Astrocyte (in vitro differentiated cells and primary cell): ENCODE measurements at regions not wholly inside any gene's neighbourhood (a gene's known extent, or its start where the extent isn't known, plus 50 kb on each side); places are given as distances from the start of the nearest gene placed in this dataset.

ENCODE experiments used
- DNase-seq: peaks from one replicate; pipeline ENCODE4 v3.0.0-alpha.2; 2010; ENCODE audit warnings: low read depth
- FAIRE-seq: peaks from 2 replicates; lab custom pipeline; 2011; peaks lifted over from hg19 to GRCh38; lab: Jason Lieb, UNC
- H2AFZ ChIP-seq: 2 replicates; pipeline ENCODE4 v1.6.0; 2012; ENCODE audit warnings: low read depth, low read length, inconsistent platforms
- H3K27ac ChIP-seq: 2 replicates; pipeline ENCODE4 v1.5.1; 2011; ENCODE audit warnings: low read depth, low read length, inconsistent platforms
- H3K27me3 ChIP-seq: 2 replicates; pipeline ENCODE4 v1.6.0; 2011; ENCODE audit warnings: low read length, inconsistent platforms; ENCODE audit not compliant: insufficient read depth
- H3K36me3 ChIP-seq: 2 replicates; pipeline ENCODE4 v1.5.1; 2011; ENCODE audit warnings: low read length, inconsistent platforms; ENCODE audit not compliant: insufficient read depth
- H3K4me1 ChIP-seq: 2 replicates; pipeline ENCODE4 v1.5.1; 2011; ENCODE audit warnings: low read length, inconsistent platforms; ENCODE audit not compliant: insufficient read depth
- H3K4me2 ChIP-seq: 2 replicates; pipeline ENCODE4 v1.6.0; 2012; ENCODE audit warnings: low read length, inconsistent platforms
- H3K4me3 ChIP-seq: 2 replicates; pipeline ENCODE4 v1.5.1; 2011; ENCODE audit warnings: low read depth, mild to moderate bottlenecking, low read length, inconsistent platforms; ENCODE audit not compliant: insufficient read depth
- H3K79me2 ChIP-seq: 2 replicates; pipeline ENCODE4 v1.6.0; 2012; ENCODE audit warnings: mild to moderate bottlenecking, low read length, inconsistent platforms; ENCODE audit not compliant: insufficient read depth
- H3K9ac ChIP-seq: 2 replicates; pipeline ENCODE4 v1.6.0; 2012; ENCODE audit warnings: mild to moderate bottlenecking, low read length, inconsistent platforms
- H3K9me3 ChIP-seq: 2 replicates; pipeline ENCODE4 v1.5.1; 2012; ENCODE audit warnings: low read depth, mild to moderate bottlenecking, low read length, inconsistent platforms; ENCODE audit not compliant: insufficient read depth
- H4K20me1 ChIP-seq: 2 replicates; pipeline ENCODE4 v1.6.0; 2012; ENCODE audit warnings: low read length, inconsistent platforms; ENCODE audit not compliant: insufficient read depth
- H3K27ac Mint-ChIP-seq: one replicate; pipeline ENCODE4 v1.8.0; 2021; ENCODE audit warnings: mild to moderate bottlenecking, mixed read lengths; ENCODE audit not compliant: unreplicated experiment
- H3K27me3 Mint-ChIP-seq: one replicate; pipeline ENCODE4 v1.8.0; 2021; ENCODE audit warnings: low read depth, mixed read lengths; ENCODE audit not compliant: unreplicated experiment
- H3K36me3 Mint-ChIP-seq: one replicate; pipeline ENCODE4 v1.8.0; 2021; ENCODE audit warnings: low read depth, mixed read lengths; ENCODE audit not compliant: unreplicated experiment
- H3K4me1 Mint-ChIP-seq: one replicate; pipeline ENCODE4 v1.8.0; 2021; ENCODE audit warnings: low read depth, mixed read lengths; ENCODE audit not compliant: unreplicated experiment
- H3K4me3 Mint-ChIP-seq: one replicate; pipeline ENCODE4 v1.8.0; 2021; ENCODE audit warnings: mild to moderate bottlenecking, moderate library complexity, mixed read lengths; ENCODE audit not compliant: unreplicated experiment
- H3K9me3 Mint-ChIP-seq: one replicate; pipeline ENCODE4 v1.8.0; 2021; ENCODE audit warnings: mild to moderate bottlenecking, mixed read lengths; ENCODE audit not compliant: unreplicated experiment
- CTCF ChIP-seq: IDR thresholded peaks from 2 replicates; pipeline ENCODE4 v1.5.1; 2011; ENCODE audit warnings: low read depth, mild to moderate bottlenecking, inconsistent platforms, low read length, moderate library complexity; ENCODE audit not compliant: insufficient read depth
- EZH2 ChIP-seq: IDR thresholded peaks from 2 replicates; pipeline ENCODE4 v1.6.1; 2012; ENCODE audit warnings: mild to moderate bottlenecking, low read length, inconsistent platforms; ENCODE audit not compliant: insufficient read depth

GRCh38 chr10:78434886-78435285, 401.2 kb downstream of the RPS24 start:
- Histone ChIP-seq H3K4me3 (no peak overlapping the region), H3K9me3 (no peaks in the 10 kb centered on the region), H3K4me1 (no peaks in the 10 kb centered on the region), H4K20me1 (no peaks in the 10 kb centered on the region), H3K27me3 (peaks cover 33% of the 10 kb centered on the region), H2AFZ (no peak overlapping the region), H3K27ac (no peak overlapping the region), H3K36me3 (no peaks in the 10 kb centered on the region), H3K79me2 (no peaks in the 10 kb centered on the region), H3K4me2 (no peak overlapping the region), H3K9ac (no peak overlapping the region)
- H3K27ac Mint-ChIP-seq: no peak overlapping the region
- FAIRE-seq (no peak), DNase-seq (no peak)
- H3K4me3 Mint-ChIP-seq: no peak overlapping the region
- H3K27me3 Mint-ChIP-seq: peaks cover 60% of the 10 kb centered on the region
- H3K9me3 Mint-ChIP-seq: peaks cover 5% of the 10 kb centered on the region
- TF ChIP-seq EZH2: no peak
- no peak for TF ChIP-seq CTCF
- no peaks in the 10 kb centered on the region for H3K4me1 Mint-ChIP-seq
- H3K36me3 Mint-ChIP-seq: no peaks in the 10 kb centered on the region

- no peaks in the 10 kb centered on the region for H3K79me2 ChIP-seq
- H4K20me1 ChIP-seq: no peaks in the 10 kb centered on the region
- peaks cover 53% of the 10 kb centered on the region for H3K27me3 Mint-ChIP-seq
- H3K27ac ChIP-seq: no peak overlapping the region
- FAIRE-seq (no peak), DNase-seq (no peak)
- H3K9me3 ChIP-seq: no peaks in the 10 kb centered on the region
- H3K36me3 ChIP-seq: no peaks in the 10 kb centered on the region
- no peak overlapping the region for H2AFZ ChIP-seq
- TF ChIP-seq CTCF (no peak), EZH2 (no peak)
- H3K4me1 Mint-ChIP-seq: no peaks in the 10 kb centered on the region
- H3K27me3 ChIP-seq: peaks cover 26% of the 10 kb centered on the region
- no peak overlapping the region for H3K9ac ChIP-seq
- H3K4me3 Mint-ChIP-seq: no peak overlapping the region
- H3K27ac Mint-ChIP-seq: no peak overlapping the region
- no peak overlapping the region for H3K4me2 ChIP-seq
- no peak overlapping the region for H3K4me3 ChIP-seq
- H3K9me3 Mint-ChIP-seq: peaks cover 5% of the 10 kb centered on the region
- H3K36me3 Mint-ChIP-seq: no peaks in the 10 kb centered on the region
- H3K4me1 ChIP-seq: no peaks in the 10 kb centered on the region
These were observed 402.0 kb downstream of the RPS24 start for GRCh38 chr10:78435484-78436221.

- peaks cover 5% of the 10 kb centered on the region for H3K9me3 Mint-ChIP-seq
- H3K4me1 ChIP-seq: no peaks in the 10 kb centered on the region
- H3K27me3 ChIP-seq: peaks cover 24% of the 10 kb centered on the region
- H3K79me2 ChIP-seq: no peaks in the 10 kb centered on the region
- no peak overlapping the region for H3K4me2 ChIP-seq
- DNase-seq (no peak), FAIRE-seq (no peak)
- no peak overlapping the region for H3K4me3 ChIP-seq
- no peaks in the 10 kb centered on the region for H4K20me1 ChIP-seq
- H3K36me3 ChIP-seq: no peaks in the 10 kb centered on the region
- no peak overlapping the region for H2AFZ ChIP-seq
- no peaks in the 10 kb centered on the region for H3K4me1 Mint-ChIP-seq
- TF ChIP-seq EZH2 (no peak), CTCF (no peak)
- no peak overlapping the region for H3K4me3 Mint-ChIP-seq
- no peak overlapping the region for H3K9ac ChIP-seq
- H3K27ac ChIP-seq: no peak overlapping the region
- no peaks in the 10 kb centered on the region for H3K36me3 Mint-ChIP-seq
- H3K27ac Mint-ChIP-seq: no peak overlapping the region
- H3K27me3 Mint-ChIP-seq: peaks cover 50% of the 10 kb centered on the region
- H3K9me3 ChIP-seq: no peaks in the 10 kb centered on the region
These were observed 402.5 kb downstream of the RPS24 start for GRCh38 chr10:78436222-78436573.
